Left kidney (tissue), 1 donor: ENCODE measurements at regions not wholly inside any gene's neighbourhood (a gene's known extent, or its start where the extent isn't known, plus 50 kb on each side); places are given as distances from the start of the nearest gene placed in this dataset.
"Not testable (repeated sequence)": the region's sequence is repeated elsewhere in the genome, so short reads cannot be mapped to it uniquely, and the experiment has no call there.

Experiments used
- DNase-seq: peaks from one replicate; pipeline ENCODE4 v3.0.0-alpha.2; 2013

DNA sequence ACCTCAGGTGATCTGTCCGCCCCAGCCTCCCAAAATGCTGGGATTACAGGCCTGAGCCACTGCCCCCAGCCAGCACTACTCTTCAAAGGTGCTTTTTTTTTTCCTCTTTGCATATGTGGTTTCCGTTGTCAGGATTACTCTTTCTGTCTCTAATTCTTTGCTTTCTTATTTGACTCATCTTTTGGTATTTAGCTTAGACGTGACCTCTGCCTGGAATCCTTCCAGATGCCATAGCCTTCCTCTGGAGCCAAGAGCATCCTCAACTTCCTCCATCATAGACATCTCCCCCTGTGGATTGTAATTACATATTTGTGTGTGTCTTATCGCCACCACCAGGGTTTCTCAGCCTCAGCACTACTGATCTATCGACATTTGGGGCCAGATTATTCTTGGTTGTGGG is 84.4 kb upstream of the XYLT1 start:
- DNase-seq: no peak

DNA sequence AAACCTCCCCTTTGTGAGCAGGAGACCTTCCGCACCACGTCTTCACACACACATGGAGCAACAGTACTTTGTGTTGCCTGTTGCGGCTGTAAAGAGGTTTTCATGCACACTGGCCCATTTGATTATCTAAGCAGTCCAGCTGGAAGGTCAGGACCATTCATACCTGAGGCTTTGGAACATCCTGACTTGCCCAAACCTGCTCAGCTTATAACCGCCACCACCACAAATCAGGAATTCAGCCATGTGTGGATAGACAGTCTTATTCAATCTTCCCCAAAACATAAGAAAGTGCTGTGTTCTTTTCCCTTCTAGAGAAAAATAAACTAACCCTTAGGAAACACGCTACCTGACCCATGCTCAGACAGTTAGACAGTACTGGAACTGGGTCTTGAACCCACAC is 81.6 kb upstream of the XYLT1 start:
- no peak for DNase-seq

DNA sequence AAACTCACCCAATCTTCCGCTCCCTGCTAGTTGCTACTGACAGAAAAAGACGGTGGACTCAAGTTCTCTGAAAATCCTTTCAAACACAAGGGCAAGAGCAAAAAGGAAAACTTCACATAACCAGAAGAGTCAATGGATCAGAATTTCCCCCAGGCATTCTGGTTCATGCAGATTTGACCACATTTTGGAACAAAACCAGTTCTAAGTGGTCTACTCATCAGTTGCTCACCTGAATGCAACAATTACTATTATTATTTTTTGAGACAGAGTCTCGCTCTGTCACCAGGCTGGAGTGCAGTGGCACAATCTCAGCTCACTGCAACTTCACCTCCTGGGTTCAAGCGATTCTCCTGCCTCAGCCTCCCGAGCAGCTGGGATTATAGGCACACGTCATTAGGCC is 80.9 kb upstream of the XYLT1 start:
- not testable (repeated sequence) for DNase-seq

DNA sequence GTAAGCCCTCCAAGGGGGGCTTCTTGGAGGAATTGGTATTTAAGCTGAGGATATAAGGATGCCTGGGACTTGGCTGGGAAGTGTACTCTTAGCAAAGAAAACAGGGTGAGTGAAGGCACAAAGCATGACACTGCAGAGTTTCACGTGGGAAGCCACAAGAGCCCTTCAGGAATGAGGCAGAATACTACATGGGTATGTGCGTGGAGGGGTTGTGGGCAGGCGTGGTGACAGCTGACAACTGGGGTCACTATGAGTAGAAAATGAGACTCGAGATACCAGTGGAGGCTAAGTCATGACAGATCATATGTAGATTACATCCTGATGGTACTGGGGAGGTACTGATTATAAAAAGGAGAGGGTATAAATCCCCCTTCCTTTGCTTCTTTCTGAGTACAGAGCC is 78.1 kb upstream of the XYLT1 start:
- no peak for DNase-seq

DNA sequence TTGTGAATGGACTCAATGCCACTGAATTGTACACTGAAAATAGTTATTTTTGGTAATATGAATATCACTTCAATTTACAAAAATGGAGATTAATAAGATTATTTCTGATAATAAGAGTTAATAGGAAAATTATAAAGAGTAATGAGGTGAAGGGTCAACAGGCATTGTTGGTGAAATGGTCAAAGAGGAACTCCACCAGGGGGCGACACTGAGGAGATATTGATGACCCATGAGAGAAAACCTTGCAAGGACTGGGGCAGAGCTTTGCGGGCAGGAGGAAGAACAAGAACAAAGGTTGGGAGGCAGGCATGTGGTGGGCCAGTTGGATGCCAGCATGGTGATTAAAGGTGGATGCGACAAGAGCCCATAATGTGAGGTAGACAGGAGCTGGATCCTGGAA is 74.0 kb upstream of the XYLT1 start:
- no peak for DNase-seq

DNA sequence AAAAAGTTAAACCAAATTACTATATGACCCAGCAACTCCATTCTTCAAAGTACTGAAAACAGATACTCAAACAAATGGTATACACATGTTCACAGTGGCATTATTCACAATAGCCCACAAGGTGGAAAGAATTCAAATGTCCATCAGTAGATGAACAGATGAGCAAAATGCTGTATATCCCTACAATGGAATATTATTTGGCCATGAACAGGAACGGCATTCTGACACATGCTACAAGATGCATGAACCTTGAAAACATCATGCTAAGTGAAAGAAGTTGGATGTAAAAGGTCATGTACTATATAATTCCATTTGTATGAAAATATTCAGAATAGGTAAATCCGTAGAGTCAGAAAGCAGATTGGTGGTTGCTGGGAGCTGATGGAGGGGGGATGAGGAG is 73.5 kb upstream of the XYLT1 start:
- no peak for DNase-seq

DNA sequence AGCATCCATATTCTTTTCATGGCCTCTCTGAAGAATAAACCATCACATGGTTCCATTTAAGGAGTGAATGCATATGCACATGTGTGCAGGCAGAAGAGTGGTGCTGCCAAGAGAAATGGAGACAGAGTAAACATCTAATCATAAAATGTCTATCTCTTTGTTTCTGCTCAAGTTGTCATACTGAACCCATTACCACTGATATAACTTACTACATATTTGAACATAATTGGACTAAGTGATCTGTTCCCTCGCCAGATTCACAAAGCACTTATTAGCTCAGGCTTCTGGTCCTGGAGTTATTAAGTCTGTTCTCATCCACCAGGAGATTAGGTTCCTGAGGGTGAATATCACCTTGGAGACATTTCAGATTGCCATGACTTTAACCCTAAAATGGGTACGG is 72.3 kb upstream of the XYLT1 start:
- DNase-seq: no peak

DNA sequence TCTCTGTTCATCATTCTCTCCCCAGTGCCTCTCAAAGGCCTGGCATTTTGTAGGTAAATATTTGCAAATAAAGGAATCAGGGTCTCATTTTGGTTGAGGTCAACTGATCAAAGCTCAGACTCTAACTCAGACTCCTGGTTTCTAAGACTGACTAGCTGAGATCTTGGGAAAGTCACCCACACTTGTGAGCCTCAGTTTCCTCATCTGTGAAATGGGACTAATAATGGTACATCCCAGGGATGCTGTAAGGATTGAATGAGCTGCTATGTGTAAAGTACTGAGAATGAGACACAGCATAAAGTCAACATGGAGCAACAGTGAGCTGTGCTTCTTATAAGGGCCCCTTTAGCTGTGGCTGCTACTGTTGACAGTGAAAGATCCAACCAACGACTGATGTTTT is 70.6 kb upstream of the XYLT1 start:
- DNase-seq: no peak

DNA sequence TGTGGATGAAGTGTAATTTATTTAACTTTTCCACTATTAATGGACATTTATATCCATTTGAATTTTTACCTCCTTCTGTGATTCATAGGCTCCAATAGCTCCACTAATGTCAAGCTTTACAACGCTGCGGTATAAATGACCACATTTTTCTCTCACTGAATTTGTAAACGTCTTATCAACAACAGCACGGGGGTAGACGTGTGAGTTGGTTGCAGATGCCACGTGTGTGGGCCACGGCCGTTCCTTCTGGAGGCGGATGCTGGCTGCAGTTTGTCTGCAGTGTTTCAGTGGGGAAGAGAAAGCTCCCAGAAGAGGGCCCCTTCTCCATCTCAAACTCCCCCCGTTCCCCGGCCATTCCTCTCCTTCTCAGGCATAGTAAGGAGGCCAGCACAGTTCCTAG is 68.2 kb upstream of the XYLT1 start:
- DNase-seq: no peak

DNA sequence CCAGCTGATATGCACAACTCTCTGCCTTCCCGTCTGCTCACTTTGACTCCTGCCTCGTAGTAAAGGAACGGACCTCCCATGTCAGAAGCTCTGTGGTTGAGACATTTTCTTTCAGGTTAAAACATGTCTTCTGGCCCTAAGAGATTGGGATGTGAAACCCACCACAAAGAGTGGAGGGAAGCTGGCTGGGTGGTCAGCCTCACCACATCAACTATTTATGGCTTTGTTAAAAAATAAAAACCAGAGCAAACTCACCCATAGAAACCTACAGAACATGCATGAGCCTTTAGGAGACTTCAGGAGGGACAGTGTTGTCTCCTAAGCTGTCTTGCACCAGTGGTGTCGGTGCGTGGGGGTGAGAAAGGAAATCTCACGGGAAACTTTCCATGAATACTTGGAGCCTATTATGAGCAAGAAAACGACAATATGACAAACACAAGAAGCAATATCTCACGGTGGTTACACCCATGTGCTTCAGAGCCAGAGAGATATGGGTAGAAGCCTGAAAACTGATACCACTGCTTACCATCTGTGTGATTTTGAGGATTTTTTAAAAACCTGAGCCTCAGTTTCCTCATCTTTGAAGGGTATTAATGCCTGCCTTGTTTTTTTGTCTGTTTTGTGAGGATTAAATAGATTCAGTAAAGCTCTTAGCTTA is 61.7 kb upstream of the XYLT1 start:
- DNase-seq: no peak

DNA sequence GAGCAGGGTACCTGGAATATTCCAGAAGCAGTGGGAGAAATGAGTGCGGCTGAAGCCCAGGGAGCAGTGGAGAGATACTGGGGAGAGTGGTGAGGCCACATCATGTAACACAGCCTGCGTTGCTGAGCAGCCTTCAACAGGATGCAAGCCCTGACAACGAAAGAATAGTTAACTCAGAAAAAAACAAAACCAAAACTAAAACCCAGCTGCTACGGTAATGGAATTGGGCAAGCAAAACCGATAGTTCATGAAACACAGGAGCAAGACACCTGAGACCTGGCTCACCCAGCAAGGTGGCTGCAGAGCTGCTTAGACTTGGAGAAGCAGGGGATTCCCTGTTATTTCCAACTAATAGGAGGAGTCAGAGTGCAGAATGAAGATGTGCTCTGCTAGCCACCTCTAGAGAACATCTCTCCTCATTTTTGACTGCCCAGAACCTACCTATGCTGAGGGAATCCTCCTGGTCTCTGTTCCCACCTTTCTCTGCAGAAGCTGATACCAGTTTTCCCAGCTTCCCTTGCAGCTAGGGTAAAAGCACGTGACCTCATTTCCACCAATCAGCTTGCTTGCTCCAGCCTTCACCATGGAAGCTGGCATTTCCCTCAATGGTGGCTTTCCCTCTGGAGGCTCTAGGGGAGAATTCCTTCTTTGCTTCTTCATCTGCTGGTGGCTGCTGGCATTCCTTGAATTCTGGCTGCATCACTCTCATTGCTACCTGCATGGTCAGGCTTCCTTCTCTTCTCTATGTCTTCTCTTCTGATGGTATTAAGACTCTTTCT is 59.4 kb upstream of the XYLT1 start:
- DNase-seq: no peak

DNA sequence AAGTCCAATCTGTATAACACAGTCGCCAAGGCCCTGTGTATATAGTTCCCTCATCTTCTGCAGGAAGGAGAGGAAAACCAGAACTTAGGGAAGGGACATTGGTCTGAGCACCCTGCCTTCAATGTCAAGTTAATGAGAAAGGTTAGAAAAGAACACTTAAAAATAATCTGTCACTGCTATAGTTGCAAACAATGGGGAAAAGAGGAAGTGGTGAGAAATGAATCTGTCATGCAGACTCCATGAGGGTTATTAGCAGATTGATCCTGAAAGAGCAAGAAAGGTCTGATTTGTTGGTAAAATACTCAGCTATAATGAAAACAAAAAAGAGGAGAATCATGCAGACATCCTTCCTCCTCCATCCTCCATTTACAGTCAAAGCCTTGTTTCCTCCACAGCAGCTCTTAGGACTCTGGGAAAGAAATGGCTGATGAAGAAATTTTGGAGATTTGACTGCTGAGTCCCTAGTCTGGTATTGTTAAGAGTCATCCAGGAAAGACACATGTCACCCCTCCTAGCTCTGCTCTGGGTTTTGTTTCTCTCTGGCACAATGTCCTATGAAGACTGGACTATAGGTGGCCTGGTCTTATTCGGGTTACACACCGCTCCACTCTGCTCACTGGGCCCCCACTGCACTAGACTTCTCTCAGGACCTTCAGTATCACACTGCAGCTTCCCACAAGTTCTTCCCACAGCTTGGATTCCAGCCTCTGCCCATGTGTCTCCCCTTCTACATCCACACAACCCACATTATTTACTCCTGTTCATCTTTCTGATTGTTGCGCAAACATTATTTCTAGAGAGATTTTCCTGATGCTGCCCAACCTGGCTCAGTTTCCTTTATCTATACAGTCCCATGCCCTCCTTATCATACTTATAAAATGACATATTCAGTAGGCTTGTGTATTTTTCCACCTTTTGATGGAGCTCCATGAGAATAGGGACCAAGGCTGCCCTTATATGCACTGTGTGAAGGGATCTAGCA is 56.5 kb upstream of the XYLT1 start:
- no peak for DNase-seq

DNA sequence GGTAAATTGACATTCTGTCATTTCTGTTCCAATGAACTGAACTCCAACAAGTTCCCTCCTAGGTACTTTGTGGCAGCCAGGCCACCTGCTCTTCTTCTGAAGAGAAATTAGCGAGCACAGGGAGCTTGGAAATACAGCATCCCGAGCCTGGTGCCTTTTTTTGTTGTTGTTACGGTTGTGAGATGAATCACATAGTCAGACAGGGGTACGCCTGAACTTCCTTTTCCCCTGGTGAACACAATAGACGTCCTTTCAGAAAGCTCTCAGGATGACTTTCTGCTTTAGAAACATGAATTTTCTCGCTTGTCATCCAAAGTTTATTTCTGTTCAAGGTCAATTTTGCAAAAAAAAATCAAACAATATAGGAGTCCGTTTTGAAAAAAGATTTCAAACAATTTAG is 53.9 kb upstream of the XYLT1 start:
- DNase-seq: no peak

DNA sequence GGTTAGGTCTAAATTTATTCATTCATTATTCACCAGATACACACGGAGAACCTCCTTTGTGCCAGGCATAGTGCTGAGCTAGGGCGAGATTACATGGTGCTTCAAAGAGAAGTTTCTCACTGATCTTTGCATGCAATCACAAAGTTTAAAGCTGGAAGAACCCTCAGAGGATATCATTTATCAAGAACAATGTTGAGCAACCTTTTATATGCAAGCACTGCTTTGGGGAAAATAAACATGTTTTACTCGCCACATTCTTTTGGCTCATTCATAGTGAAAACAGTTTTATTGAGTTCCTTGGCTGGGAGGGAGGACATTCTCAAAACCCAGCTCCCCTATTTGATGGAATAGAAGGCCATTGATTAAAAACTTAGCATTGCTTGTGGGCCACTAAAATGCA is 49.8 kb upstream of the XYLT1 start:
- DNase-seq: no peak
